ENCODE measurements at regions not wholly inside any gene's neighbourhood (a gene's known extent, or its start where the extent isn't known, plus 50 kb on each side); places are given as distances from the start of the nearest gene placed in this dataset.
A peak's percentile ranks its signal among the peaks of the same experiment; 100 is the strongest.

- Histone ChIP-seq H3K27ac (no peak overlapping the region), H3K4me3 (no peak overlapping the region), H3K9me3 (no peaks in the 10 kb centered on the region), H3K27me3 (no peaks in the 10 kb centered on the region), H3K36me3 (no peaks in the 10 kb centered on the region), H3K4me1 (peaks cover 14 to 43% (median 14%) of the 10 kb centered on the region in 3 donors)
- TF ChIP-seq CTCF (IDR thresholded peaks at IDR 0.05) (no peak), POLR2A (IDR thresholded peaks at IDR 0.05) (no peak)
- intact Hi-C loops (cut with DNase I), result no loop called here
- 52 to 53% methylated on average over 2 of the region's 2 CpGs for WGBS, 2 donors
- no peak for DNase-seq
These were observed 180.6 kb upstream of the JUN start for GRCh38 chr1:58964428-58964827.

GRCh38 chr1:58964880-58965279, 181.0 kb upstream of the JUN start:
- WGBS, 2 donors, result 33 to 70% methylated on average over 1 of the region's 1 CpG
- intact Hi-C loops (cut with DNase I), result no loop called here
- Histone ChIP-seq H3K27me3 (no peaks in the 10 kb centered on the region), H3K9me3 (no peaks in the 10 kb centered on the region), H3K4me3 (no peak overlapping the region), H3K36me3 (no peaks in the 10 kb centered on the region), H3K27ac (no peak overlapping the region), H3K4me1 (peaks cover 14 to 44% (median 14%) of the 10 kb centered on the region in 3 donors)
- TF ChIP-seq POLR2A (IDR thresholded peaks at IDR 0.05), result no peak
- no peak for DNase-seq

- 72 to 85% methylated on average over 6 of the region's 6 CpGs for WGBS, 2 donors
- TF ChIP-seq POLR2A (IDR thresholded peaks at IDR 0.05) (no peak), CTCF (IDR thresholded peaks at IDR 0.05) (no peak)
- H3K27me3 ChIP-seq, result no peaks in the 10 kb centered on the region
- intact Hi-C loops (cut with DNase I), result no loop called here
- no peaks in the 10 kb centered on the region for H3K36me3 ChIP-seq
- no peaks in the 10 kb centered on the region for H3K9me3 ChIP-seq
- no peak for DNase-seq
- peaks cover 14 to 44% (median 14%) of the 10 kb centered on the region in 3 donors for H3K4me1 ChIP-seq
- no peak overlapping the region for H3K27ac ChIP-seq
- H3K4me3 ChIP-seq, result no peak overlapping the region
These were observed 182.5 kb upstream of the JUN start for GRCh38 chr1:58966103-58966916.

GRCh38 chr1:58966917-58967740, 183.3 kb upstream of the JUN start:
- H3K36me3 ChIP-seq, result no peaks in the 10 kb centered on the region

More at GRCh38 chr1:58966917-58967740, 183.3 kb upstream of the JUN start:
- no peak for DNase-seq
- Histone ChIP-seq H3K9me3 (no peaks in the 10 kb centered on the region), H3K27me3 (no peaks in the 10 kb centered on the region), H3K27ac (peak overlapping the region in 1 of 4 donors; percentile 89), H3K4me3 (no peak overlapping the region), H3K4me1 (peaks cover 14 to 50% (median 14%) of the 10 kb centered on the region in 3 donors)
- WGBS, 2 donors, result 74 to 81% methylated on average over 4 to 5 of the region's 5 CpGs
- intact Hi-C loops (cut with DNase I), result no loop called here
- TF ChIP-seq CTCF (IDR thresholded peaks at IDR 0.05) (no peak), POLR2A (IDR thresholded peaks at IDR 0.05) (no peak)
